ENCODE measurements at regions not wholly inside any gene's neighbourhood (a gene's known extent, or its start where the extent isn't known, plus 50 kb on each side); places are given as distances from the start of the nearest gene placed in this dataset.

- no peak for DNase-seq (ENCODE audit: extremely low spot score in 2 of 2)
- Histone ChIP-seq H3K9me3 (no peaks in the 10 kb centered on the region), H3K27ac (no peak overlapping the region), H3K4me3 (no peak overlapping the region), H3K4me1 (peaks cover 28% of the 10 kb centered on the region), H3K27me3 (no peaks in the 10 kb centered on the region), H3K36me3 (no peaks in the 10 kb centered on the region)
- intact Hi-C loops (cut with DNase I): no loop called here
- TF ChIP-seq POLR2A (IDR thresholded peaks at IDR 0.05) (no peak), CTCF (IDR thresholded peaks at IDR 0.05) (no peak), POLR2AphosphoS5 (IDR thresholded peaks at IDR 0.05; ENCODE audit: insufficient read depth in 1 of 2, low read depth in 1 of 2) (no peak)
Measured at GRCh38 chr18:10381516-10381915, 72.9 kb upstream of the APCDD1 start.

- Histone ChIP-seq H3K36me3 (no peaks in the 10 kb centered on the region), H3K27me3 (no peaks in the 10 kb centered on the region), H3K9me3 (no peaks in the 10 kb centered on the region), H3K27ac (no peak overlapping the region), H3K4me3 (no peak overlapping the region), H3K4me1 (peaks cover 23% of the 10 kb centered on the region)
- no peak for DNase-seq (ENCODE audit: extremely low spot score in 2 of 2)
- TF ChIP-seq CTCF (IDR thresholded peaks at IDR 0.05) (no peak), POLR2AphosphoS5 (IDR thresholded peaks at IDR 0.05; ENCODE audit: insufficient read depth in 1 of 2, low read depth in 1 of 2) (no peak), POLR2A (IDR thresholded peaks at IDR 0.05) (no peak)
- intact Hi-C loops (cut with DNase I): no loop called here
Measured at GRCh38 chr18:10381951-10382350, 72.5 kb upstream of the APCDD1 start.

- intact Hi-C loops (cut with DNase I): no loop called here
Measured at GRCh38 chr18:10386049-10386448, 68.4 kb upstream of the APCDD1 start.

GRCh38 chr18:10386956-10387355, 67.5 kb upstream of the APCDD1 start:
- Histone ChIP-seq H3K27me3 (no peaks in the 10 kb centered on the region), H3K4me3 (no peak overlapping the region), H3K36me3 (no peaks in the 10 kb centered on the region), H3K4me1 (no peaks in the 10 kb centered on the region), H3K9me3 (no peaks in the 10 kb centered on the region), H3K27ac (no peak overlapping the region)
- intact Hi-C loops (cut with DNase I): no loop called here
- TF ChIP-seq POLR2AphosphoS5 (IDR thresholded peaks at IDR 0.05; ENCODE audit: insufficient read depth in 1 of 2, low read depth in 1 of 2): no peak
- no peak for TF ChIP-seq POLR2A (IDR thresholded peaks at IDR 0.05)
- no peak for TF ChIP-seq CTCF (IDR thresholded peaks at IDR 0.05)
- no peak for DNase-seq (ENCODE audit: extremely low spot score in 2 of 2)

More at GRCh38 chr18:10386049-10386448, 68.4 kb upstream of the APCDD1 start:
- no peaks in the 10 kb centered on the region for H3K4me1 ChIP-seq
- no peaks in the 10 kb centered on the region for H3K9me3 ChIP-seq
- H3K27ac ChIP-seq: no peak overlapping the region
- TF ChIP-seq POLR2A (IDR thresholded peaks at IDR 0.05): no peak
- TF ChIP-seq POLR2AphosphoS5 (IDR thresholded peaks at IDR 0.05; ENCODE audit: insufficient read depth in 1 of 2, low read depth in 1 of 2): no peak
- no peak for TF ChIP-seq CTCF (IDR thresholded peaks at IDR 0.05)
- no peaks in the 10 kb centered on the region for H3K36me3 ChIP-seq
- no peak overlapping the region for H3K4me3 ChIP-seq
- no peaks in the 10 kb centered on the region for H3K27me3 ChIP-seq
- no peak for DNase-seq (ENCODE audit: extremely low spot score in 2 of 2)

GRCh38 chr18:10387399-10387798, 67.0 kb upstream of the APCDD1 start:
- Histone ChIP-seq H3K9me3 (no peaks in the 10 kb centered on the region), H3K36me3 (no peaks in the 10 kb centered on the region), H3K27ac (no peak overlapping the region), H3K27me3 (no peaks in the 10 kb centered on the region), H3K4me1 (no peaks in the 10 kb centered on the region), H3K4me3 (no peak overlapping the region)
- intact Hi-C loops (cut with DNase I): no loop called here
- DNase-seq (ENCODE audit: extremely low spot score in 2 of 2): no peak
- no peak for TF ChIP-seq POLR2AphosphoS5 (IDR thresholded peaks at IDR 0.05; ENCODE audit: insufficient read depth in 1 of 2, low read depth in 1 of 2)
- no peak for TF ChIP-seq POLR2A (IDR thresholded peaks at IDR 0.05)
- no peak for TF ChIP-seq CTCF (IDR thresholded peaks at IDR 0.05)
